ENCODE measurements at regions not wholly inside any gene's neighbourhood (a gene's known extent, or its start where the extent isn't known, plus 50 kb on each side); places are given as distances from the start of the nearest gene placed in this dataset.

DNA sequence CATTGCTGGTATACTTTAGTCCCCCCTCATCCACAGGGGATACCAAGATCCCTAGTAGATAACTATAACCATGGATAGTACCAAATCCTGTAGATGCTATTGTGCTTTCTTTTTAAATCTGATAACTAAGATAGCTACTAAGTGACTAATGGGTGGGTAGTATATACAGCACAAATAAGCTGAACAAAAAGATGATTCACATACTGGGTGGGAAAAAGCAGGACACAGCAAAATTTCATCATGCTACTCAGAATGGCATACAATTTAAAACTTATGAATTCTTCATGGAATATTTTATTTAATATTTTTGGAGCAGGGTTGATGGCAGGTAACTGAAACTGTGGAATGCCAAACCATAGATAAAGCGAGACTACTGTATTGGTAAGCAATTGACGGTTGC, 161.6 kb downstream of the IL15 start:
- TF ChIP-seq YY1 (IDR thresholded peaks at IDR 0.05; ENCODE audit: low read depth), result no peak

DNA sequence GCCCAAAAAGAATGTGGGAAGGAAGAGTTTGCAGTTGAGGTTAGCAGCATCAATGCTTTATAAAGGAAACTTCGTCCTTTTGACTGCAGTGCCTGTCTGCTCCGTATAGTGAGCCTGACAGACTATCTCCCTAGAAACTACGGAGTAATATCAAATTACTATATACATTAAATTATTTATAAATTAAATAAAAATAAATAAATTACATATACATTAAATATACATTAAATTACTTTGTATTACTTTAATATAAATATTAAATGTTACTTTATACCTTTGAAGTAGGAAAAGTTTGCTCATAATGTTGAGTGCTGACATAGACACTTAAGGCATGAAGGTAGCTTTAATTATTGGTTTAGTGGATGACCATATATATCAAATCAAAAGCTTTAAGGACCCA, 165.2 kb downstream of the IL15 start:
- TF ChIP-seq CREB1 (IDR thresholded peaks at IDR 0.05; ENCODE audit: low read depth), result no peak

DNA sequence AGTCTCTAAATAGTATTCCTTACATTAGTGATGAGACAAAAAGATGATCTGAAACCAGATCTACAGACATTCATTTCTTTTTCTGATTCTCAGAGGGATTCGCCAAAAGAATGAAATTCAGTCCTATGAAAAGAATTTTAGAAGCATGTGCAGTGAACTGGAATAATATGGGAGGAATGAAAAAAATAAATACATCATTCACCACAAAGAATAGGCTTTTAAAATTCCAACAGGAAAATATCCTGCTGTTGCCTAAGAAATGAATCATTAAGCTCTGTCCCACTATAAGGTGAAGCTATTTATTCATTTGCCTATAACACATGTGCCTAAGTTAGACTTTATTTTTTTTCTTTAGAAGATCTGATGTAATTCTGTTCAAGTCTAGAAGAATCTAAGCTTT, 165.9 kb downstream of the IL15 start:
- TF ChIP-seq CREB1 (IDR thresholded peaks at IDR 0.05; ENCODE audit: low read depth), result no peak
- no peak for TF ChIP-seq YY1 (IDR thresholded peaks at IDR 0.05; ENCODE audit: low read depth)
- no peak for TF ChIP-seq EGR1 (IDR thresholded peaks at IDR 0.05)
- TF ChIP-seq RAD21 (IDR thresholded peaks at IDR 0.05; ENCODE audit: low read depth), result peak; percentile 21; the same call in 1 of the 2 replicates
- peak; percentile 99 for TF ChIP-seq FOXM1 (IDR thresholded peaks at IDR 0.05; ENCODE audit: borderline replicate concordance, low read depth)
- peak; percentile 92 for TF ChIP-seq CEBPB (IDR thresholded peaks at IDR 0.05)
- TF ChIP-seq TCF12 (IDR thresholded peaks at IDR 0.05; ENCODE audit: low read depth), result peak; percentile 97
- no peak for TF ChIP-seq TAF1 (IDR thresholded peaks at IDR 0.05; ENCODE audit: low read depth)
- TF ChIP-seq, protein P1, sequence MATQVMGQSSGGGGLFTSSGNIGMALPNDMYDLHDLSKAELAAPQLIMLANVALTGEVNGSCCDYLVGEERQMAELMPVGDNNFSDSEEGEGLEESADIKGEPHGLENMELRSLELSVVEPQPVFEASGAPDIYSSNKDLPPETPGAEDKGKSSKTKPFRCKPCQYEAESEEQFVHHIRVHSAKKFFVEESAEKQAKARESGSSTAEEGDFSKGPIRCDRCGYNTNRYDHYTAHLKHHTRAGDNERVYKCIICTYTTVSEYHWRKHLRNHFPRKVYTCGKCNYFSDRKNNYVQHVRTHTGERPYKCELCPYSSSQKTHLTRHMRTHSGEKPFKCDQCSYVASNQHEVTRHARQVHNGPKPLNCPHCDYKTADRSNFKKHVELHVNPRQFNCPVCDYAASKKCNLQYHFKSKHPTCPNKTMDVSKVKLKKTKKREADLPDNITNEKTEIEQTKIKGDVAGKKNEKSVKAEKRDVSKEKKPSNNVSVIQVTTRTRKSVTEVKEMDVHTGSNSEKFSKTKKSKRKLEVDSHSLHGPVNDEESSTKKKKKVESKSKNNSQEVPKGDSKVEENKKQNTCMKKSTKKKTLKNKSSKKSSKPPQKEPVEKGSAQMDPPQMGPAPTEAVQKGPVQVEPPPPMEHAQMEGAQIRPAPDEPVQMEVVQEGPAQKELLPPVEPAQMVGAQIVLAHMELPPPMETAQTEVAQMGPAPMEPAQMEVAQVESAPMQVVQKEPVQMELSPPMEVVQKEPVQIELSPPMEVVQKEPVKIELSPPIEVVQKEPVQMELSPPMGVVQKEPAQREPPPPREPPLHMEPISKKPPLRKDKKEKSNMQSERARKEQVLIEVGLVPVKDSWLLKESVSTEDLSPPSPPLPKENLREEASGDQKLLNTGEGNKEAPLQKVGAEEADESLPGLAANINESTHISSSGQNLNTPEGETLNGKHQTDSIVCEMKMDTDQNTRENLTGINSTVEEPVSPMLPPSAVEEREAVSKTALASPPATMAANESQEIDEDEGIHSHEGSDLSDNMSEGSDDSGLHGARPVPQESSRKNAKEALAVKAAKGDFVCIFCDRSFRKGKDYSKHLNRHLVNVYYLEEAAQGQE (IDR thresholded peaks at IDR 0.05; ENCODE audit: low read depth), result no peak
- peak; percentile 98 for TF ChIP-seq EP300 (IDR thresholded peaks at IDR 0.05; ENCODE audit: borderline replicate concordance)
- TF ChIP-seq, protein P2, sequence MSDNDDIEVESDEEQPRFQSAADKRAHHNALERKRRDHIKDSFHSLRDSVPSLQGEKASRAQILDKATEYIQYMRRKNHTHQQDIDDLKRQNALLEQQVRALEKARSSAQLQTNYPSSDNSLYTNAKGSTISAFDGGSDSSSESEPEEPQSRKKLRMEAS (IDR thresholded peaks at IDR 0.05), result peak; percentile 68; the same call in 1 of the 2 replicates
- TF ChIP-seq TEAD4 (IDR thresholded peaks at IDR 0.05), result peak; percentile 99
- TF ChIP-seq, protein P3, sequence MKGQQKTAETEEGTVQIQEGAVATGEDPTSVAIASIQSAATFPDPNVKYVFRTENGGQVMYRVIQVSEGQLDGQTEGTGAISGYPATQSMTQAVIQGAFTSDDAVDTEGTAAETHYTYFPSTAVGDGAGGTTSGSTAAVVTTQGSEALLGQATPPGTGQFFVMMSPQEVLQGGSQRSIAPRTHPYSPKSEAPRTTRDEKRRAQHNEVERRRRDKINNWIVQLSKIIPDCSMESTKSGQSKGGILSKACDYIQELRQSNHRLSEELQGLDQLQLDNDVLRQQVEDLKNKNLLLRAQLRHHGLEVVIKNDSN (IDR thresholded peaks at IDR 0.05), result no peak
- TF ChIP-seq NFIC (IDR thresholded peaks at IDR 0.05), result peak; percentile 92
- TF ChIP-seq ZBTB7A (IDR thresholded peaks at IDR 0.05; ENCODE audit: low read depth), result no peak

DNA sequence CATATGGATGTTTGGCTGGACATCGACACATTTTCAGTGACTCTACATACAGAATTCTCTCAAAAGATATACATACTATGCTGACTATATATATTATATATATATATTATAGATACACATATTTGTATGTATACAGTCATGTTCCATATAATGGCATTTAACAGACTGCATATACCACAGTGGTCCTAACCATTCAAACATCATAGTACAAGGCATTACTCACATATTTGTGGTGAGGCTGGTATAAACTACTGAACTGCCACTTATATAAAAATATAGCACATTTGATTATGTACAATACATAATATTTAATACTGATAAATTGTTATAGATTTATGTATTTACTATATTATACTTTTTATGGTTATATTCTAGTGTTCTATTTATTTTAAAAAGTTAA, 168.5 kb downstream of the IL15 start:
- no peak for TF ChIP-seq CREB1 (IDR thresholded peaks at IDR 0.05; ENCODE audit: low read depth)
- no peak for TF ChIP-seq FOXM1 (IDR thresholded peaks at IDR 0.05; ENCODE audit: borderline replicate concordance, low read depth)
- no peak for TF ChIP-seq YY1 (IDR thresholded peaks at IDR 0.05; ENCODE audit: low read depth)
- no peak for TF ChIP-seq TEAD4 (IDR thresholded peaks at IDR 0.05)
- TF ChIP-seq TAF1 (IDR thresholded peaks at IDR 0.05; ENCODE audit: low read depth), result no peak
- TF ChIP-seq NFIC (IDR thresholded peaks at IDR 0.05), result no peak
- no peak for TF ChIP-seq TCF12 (IDR thresholded peaks at IDR 0.05; ENCODE audit: low read depth)
- TF ChIP-seq, protein P2 (IDR thresholded peaks at IDR 0.05), result no peak
- no peak for TF ChIP-seq ZBTB7A (IDR thresholded peaks at IDR 0.05; ENCODE audit: low read depth)
- TF ChIP-seq RAD21 (IDR thresholded peaks at IDR 0.05; ENCODE audit: low read depth), result no peak
- TF ChIP-seq, protein P3 (IDR thresholded peaks at IDR 0.05), result no peak
- TF ChIP-seq EGR1 (IDR thresholded peaks at IDR 0.05), result no peak
- TF ChIP-seq CEBPB (IDR thresholded peaks at IDR 0.05), result no peak
- TF ChIP-seq, protein P1 (IDR thresholded peaks at IDR 0.05; ENCODE audit: low read depth), result no peak
- TF ChIP-seq EP300 (IDR thresholded peaks at IDR 0.05; ENCODE audit: borderline replicate concordance), result no peak

DNA sequence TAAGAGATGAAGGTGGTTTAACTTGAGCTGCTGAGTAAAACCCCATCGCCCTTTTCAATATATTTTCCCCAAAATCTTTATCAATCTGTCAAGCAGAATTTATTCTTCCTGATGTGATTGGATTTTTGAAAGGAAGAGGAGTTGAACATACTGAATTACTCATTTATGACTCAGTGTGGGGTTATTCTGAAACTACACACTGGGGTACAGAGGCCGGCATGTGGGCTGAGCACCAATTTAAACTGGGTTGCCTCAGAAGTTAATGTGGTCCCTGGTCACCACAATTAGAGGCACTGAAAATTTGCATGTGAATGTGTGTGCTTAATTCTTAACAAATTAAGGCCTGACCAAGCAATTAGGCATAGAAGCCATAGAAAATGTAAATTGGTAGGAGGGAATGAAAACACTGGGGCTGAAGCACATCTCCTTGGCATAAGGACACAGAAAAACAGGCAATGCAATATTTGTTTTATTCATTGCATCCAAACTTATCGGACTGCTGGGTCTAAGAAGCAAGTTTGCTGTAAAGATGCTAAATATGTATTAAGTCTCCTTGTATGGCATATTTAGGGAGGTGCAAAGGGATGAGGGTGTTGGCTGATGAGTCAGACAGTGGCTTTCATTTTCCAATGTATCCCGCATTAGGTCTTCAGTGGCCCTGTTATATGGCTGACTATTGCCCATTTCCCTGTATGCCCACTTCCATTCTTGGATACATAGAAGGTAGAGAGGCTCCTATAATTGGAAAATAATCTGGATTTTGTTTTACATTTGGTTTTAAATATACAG, 170.9 kb downstream of the IL15 start:
- no peak for TF ChIP-seq TCF12 (IDR thresholded peaks at IDR 0.05; ENCODE audit: low read depth)

DNA sequence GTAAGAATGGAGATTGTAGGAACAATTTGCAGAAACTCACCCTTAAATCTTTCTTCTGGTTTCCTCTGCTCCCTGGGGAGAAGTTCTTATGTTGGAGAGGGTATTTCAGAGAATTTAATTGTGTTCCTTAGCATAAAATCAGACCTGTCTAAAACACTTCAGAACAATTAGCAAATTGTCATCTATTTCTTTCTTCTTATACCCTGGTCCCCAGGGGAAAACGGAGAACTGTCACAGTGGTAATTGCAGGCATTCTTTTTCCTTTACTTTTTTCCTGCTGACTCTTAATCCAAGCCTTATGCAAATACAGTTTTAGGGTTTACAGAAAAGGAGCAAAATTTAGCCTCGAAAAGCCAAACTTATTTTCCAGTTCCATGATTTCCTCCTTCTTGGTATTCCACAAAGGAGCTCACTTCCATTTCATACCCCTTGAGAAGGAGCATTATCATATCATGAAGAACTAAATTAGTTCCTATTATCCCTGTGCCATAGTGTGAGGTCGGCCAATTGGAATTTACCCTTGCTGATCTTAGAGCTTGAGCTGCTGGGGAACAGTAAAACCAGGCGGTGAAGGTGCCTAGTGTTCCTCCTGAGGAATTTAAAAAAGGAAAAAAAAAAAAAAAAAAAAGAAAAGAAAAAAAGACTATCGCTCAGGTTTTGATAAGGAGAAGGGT, 173.8 kb downstream of the IL15 start:
- TF ChIP-seq TCF12 (IDR thresholded peaks at IDR 0.05; ENCODE audit: low read depth) (no peak), CEBPB (IDR thresholded peaks at IDR 0.05) (no peak), RAD21 (IDR thresholded peaks at IDR 0.05; ENCODE audit: low read depth) (no peak), YY1 (IDR thresholded peaks at IDR 0.05; ENCODE audit: low read depth) (no peak), EGR1 (IDR thresholded peaks at IDR 0.05) (no peak), EP300 (IDR thresholded peaks at IDR 0.05; ENCODE audit: borderline replicate concordance) (no peak), TAF1 (IDR thresholded peaks at IDR 0.05; ENCODE audit: low read depth) (no peak), ZBTB7A (IDR thresholded peaks at IDR 0.05; ENCODE audit: low read depth) (no peak), FOXM1 (IDR thresholded peaks at IDR 0.05; ENCODE audit: borderline replicate concordance, low read depth) (no peak), NFIC (IDR thresholded peaks at IDR 0.05) (no peak), CREB1 (IDR thresholded peaks at IDR 0.05; ENCODE audit: low read depth) (no peak), TEAD4 (IDR thresholded peaks at IDR 0.05) (no peak)
- TF ChIP-seq, protein P1 (IDR thresholded peaks at IDR 0.05; ENCODE audit: low read depth), result no peak
- TF ChIP-seq, protein P3 (IDR thresholded peaks at IDR 0.05), result no peak
- TF ChIP-seq, protein P2 (IDR thresholded peaks at IDR 0.05), result no peak
